ENCODE measurements at regions not wholly inside any gene's neighbourhood (a gene's known extent, or its start where the extent isn't known, plus 50 kb on each side); places are given as distances from the start of the nearest gene placed in this dataset.

GRCh38 chr6:56407883-56408410 lies 160.6 kb upstream of the COL21A1 start:
- POLR2A ChIA-PET: no interaction called here
- no peak overlapping the region for H3K4me3 Mint-ChIP-seq
- CTCF ChIA-PET: no interaction called here
- H3K27me3 Mint-ChIP-seq (ENCODE audit: low read depth): no peaks in the 10 kb centered on the region
- H3K9me3 Mint-ChIP-seq (ENCODE audit: insufficient read depth): no peaks in the 10 kb centered on the region
- no peak overlapping the region for H3K27ac Mint-ChIP-seq
- H3K36me3 Mint-ChIP-seq (ENCODE audit: low read depth): no peaks in the 10 kb centered on the region
- H3K4me1 Mint-ChIP-seq (ENCODE audit: low read depth): no peaks in the 10 kb centered on the region
- DNase-seq (no peak), ATAC-seq (no peak)

DNA sequence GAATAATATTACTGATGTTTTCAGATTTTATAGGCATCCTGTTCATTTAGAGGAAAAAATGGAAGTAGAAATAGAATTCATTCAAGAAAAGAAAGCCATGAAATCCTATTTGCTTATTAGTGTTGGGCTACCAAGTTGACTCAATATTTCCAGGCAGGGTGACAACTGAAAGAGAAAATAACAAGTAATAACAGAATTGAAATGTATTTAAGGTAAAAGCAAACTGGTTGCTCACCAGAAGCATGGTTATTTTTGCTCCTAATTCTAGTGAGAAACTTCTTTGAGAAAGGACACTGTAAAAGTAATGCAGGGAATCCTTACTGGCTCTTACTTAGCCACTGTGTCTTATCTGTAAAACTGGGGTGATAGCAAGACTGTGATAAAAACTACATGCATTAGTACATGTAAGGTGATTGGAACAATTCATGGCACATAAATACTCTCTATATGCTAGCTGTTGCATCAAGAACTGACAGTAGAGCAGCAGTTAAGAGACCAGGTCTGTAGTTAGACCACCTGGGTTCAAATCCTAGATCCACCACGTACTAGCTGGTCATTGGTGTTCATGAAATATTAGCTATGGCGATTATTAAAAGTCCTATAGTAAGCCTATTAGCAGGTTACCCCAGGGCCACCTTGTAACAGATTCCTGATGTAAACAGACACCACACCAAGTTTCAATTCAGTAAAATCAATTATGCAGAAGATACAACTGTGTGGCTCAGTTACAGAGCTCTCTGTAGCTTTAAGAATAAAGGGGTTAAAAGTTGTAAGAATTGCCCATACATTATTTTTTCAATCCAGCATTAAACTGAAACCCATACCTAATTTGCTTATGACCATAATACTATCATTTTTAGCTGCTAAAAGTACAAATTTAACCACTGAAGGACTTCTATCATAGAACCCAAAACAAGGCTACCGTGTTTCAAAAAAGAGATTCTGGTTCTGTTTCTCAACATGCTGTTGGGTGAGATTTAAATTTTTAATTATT lies 159.2 kb upstream of the COL21A1 start:
- ChIA-PET POLR2A (no interaction called here), CTCF (interaction anchor here (0.7 kb wide), 1 partner anchor 14 kb away, joined by 3 read pairs; no protein-coding TSS in a partner anchor)
- H3K36me3 Mint-ChIP-seq (ENCODE audit: low read depth): no peaks in the 10 kb centered on the region
- no peak overlapping the region for H3K27ac Mint-ChIP-seq
- ATAC-seq (no peak), DNase-seq (no peak)
- no peaks in the 10 kb centered on the region for H3K4me1 Mint-ChIP-seq (ENCODE audit: low read depth)
- no peaks in the 10 kb centered on the region for H3K9me3 Mint-ChIP-seq (ENCODE audit: insufficient read depth)
- H3K27me3 Mint-ChIP-seq (ENCODE audit: low read depth): no peaks in the 10 kb centered on the region
- H3K4me3 Mint-ChIP-seq: no peak overlapping the region

DNA sequence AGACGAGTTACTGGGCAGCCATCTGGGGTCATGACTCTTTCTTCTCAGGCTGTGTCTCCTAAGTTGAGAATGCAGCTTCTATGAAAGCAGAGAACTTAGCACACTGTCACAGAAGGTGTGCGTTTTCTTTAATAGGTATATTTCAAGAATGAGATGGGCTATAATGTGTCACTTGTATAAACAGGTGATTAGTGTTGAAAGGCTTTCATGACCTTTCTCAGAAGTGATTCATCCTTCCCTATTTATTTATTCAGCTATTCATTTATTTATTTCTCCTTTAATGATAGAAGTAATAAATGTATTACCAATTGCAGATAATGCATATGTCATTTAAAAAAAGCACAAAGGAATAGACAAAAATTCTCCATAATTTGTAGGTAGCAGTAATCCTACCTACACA lies 157.2 kb upstream of the COL21A1 start:
- H3K27me3 Mint-ChIP-seq (ENCODE audit: low read depth): no peaks in the 10 kb centered on the region
- H3K4me1 Mint-ChIP-seq (ENCODE audit: low read depth): no peaks in the 10 kb centered on the region
- POLR2A ChIA-PET: no interaction called here
- no peak for ATAC-seq
- H3K4me3 Mint-ChIP-seq: no peak overlapping the region
- H3K27ac Mint-ChIP-seq: no peak overlapping the region
- no peak for DNase-seq
- CTCF ChIA-PET: interaction anchor here (0.9 kb wide), 1 partner anchor 167 kb away, joined by 3 read pairs; no protein-coding TSS in a partner anchor
- no peaks in the 10 kb centered on the region for H3K9me3 Mint-ChIP-seq (ENCODE audit: insufficient read depth)
- H3K36me3 Mint-ChIP-seq (ENCODE audit: low read depth): no peaks in the 10 kb centered on the region

GRCh38 chr6:56403745-56404144 lies 156.4 kb upstream of the COL21A1 start:
- ChIA-PET POLR2A (no interaction called here), CTCF (no interaction called here)
- Mint-ChIP-seq H3K27me3 (ENCODE audit: low read depth) (no peaks in the 10 kb centered on the region), H3K9me3 (ENCODE audit: insufficient read depth) (no peaks in the 10 kb centered on the region), H3K27ac (no peak overlapping the region), H3K4me1 (ENCODE audit: low read depth) (no peaks in the 10 kb centered on the region), H3K4me3 (no peak overlapping the region), H3K36me3 (ENCODE audit: low read depth) (no peaks in the 10 kb centered on the region)
- ATAC-seq (no peak), DNase-seq (no peak)

GRCh38 chr6:56401477-56402070 lies 154.2 kb upstream of the COL21A1 start:
- Mint-ChIP-seq H3K27me3 (ENCODE audit: low read depth) (no peaks in the 10 kb centered on the region), H3K4me3 (no peak overlapping the region), H3K36me3 (ENCODE audit: low read depth) (no peaks in the 10 kb centered on the region), H3K27ac (no peak overlapping the region), H3K4me1 (ENCODE audit: low read depth) (no peaks in the 10 kb centered on the region), H3K9me3 (ENCODE audit: insufficient read depth) (no peaks in the 10 kb centered on the region)
- CTCF ChIA-PET: no interaction called here
- POLR2A ChIA-PET: no interaction called here
- ATAC-seq (no peak), DNase-seq (no peak)

GRCh38 chr6:56400273-56400672 lies 152.9 kb upstream of the COL21A1 start:
- Mint-ChIP-seq H3K4me3 (no peak overlapping the region), H3K36me3 (ENCODE audit: low read depth) (no peaks in the 10 kb centered on the region), H3K27ac (no peak overlapping the region), H3K9me3 (ENCODE audit: insufficient read depth) (no peaks in the 10 kb centered on the region), H3K27me3 (ENCODE audit: low read depth) (no peaks in the 10 kb centered on the region), H3K4me1 (ENCODE audit: low read depth) (no peaks in the 10 kb centered on the region)
- ChIA-PET CTCF (no interaction called here), POLR2A (no interaction called here)
- ATAC-seq (no peak), DNase-seq (no peak)

DNA sequence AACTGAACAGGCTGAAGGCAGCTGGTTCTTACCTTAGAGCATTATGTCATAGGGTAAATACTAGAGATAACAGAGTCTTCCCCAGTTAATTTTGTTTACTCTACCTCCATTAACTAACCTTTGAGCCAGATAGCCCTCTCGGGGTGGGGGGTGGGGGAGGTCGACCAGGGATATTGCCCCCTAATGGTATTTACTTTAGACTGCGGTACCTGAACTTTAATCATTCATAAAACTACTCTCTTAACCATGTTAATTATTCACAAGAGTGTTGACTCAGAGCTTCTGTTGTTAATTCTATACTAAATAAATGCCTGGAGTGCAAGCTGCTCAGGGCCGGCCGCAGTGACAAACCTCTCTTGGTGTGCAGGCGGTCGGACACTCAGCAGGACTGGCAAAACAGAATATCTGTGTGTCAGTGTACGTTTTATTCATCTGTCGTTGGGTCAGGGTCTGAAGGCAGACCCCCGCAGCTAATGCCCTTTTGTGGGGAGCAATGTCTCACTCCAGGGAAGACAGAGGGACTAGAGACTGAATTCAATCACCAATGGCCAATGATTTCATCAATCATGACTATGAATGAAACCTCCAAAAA lies 152.4 kb upstream of the COL21A1 start:
- no peaks in the 10 kb centered on the region for H3K9me3 Mint-ChIP-seq (ENCODE audit: insufficient read depth)
- no peak overlapping the region for H3K4me3 Mint-ChIP-seq
- H3K4me1 Mint-ChIP-seq (ENCODE audit: low read depth): no peaks in the 10 kb centered on the region
- POLR2A ChIA-PET: no interaction called here
- H3K36me3 Mint-ChIP-seq (ENCODE audit: low read depth): no peaks in the 10 kb centered on the region
- DNase-seq (no peak), ATAC-seq (no peak)
- no peak overlapping the region for H3K27ac Mint-ChIP-seq
- no peaks in the 10 kb centered on the region for H3K27me3 Mint-ChIP-seq (ENCODE audit: low read depth)
- CTCF ChIA-PET: no interaction called here

DNA sequence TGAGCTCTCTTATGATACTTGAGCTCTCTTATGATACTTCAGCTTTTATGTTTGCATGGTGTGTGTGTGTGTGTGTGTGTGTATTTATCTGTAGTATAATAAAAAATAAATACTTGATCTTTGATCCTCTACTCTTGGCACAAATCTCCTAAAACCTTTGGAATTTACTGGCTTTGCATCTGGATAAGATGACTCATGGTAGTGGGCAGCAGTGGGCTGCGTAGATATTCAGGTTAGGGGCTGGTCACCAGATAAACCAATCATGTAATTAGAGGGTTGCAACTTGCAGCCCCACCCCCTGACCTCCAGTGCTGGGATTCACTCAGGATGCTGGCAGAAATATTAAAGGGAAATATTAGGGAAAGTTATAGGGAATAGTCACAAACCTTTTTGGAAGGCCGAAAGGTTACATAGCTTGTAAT lies 151.9 kb upstream of the COL21A1 start:
- Mint-ChIP-seq H3K9me3 (ENCODE audit: insufficient read depth) (no peaks in the 10 kb centered on the region), H3K4me3 (no peak overlapping the region), H3K4me1 (ENCODE audit: low read depth) (no peaks in the 10 kb centered on the region), H3K36me3 (ENCODE audit: low read depth) (no peaks in the 10 kb centered on the region), H3K27me3 (ENCODE audit: low read depth) (no peaks in the 10 kb centered on the region), H3K27ac (no peak overlapping the region)
- no peak for DNase-seq
- CTCF ChIA-PET: no interaction called here
- ATAC-seq: no peak
- POLR2A ChIA-PET: no interaction called here

GRCh38 chr6:56396435-56396834 lies 149.1 kb upstream of the COL21A1 start:
- Mint-ChIP-seq H3K4me1 (ENCODE audit: low read depth) (no peaks in the 10 kb centered on the region), H3K27me3 (ENCODE audit: low read depth) (no peaks in the 10 kb centered on the region), H3K36me3 (ENCODE audit: low read depth) (no peaks in the 10 kb centered on the region), H3K4me3 (no peak overlapping the region), H3K27ac (no peak overlapping the region), H3K9me3 (ENCODE audit: insufficient read depth) (no peaks in the 10 kb centered on the region)
- ChIA-PET POLR2A (no interaction called here), CTCF (no interaction called here)
- ATAC-seq: no peak
- DNase-seq: no peak

- no peaks in the 10 kb centered on the region for H3K4me1 Mint-ChIP-seq (ENCODE audit: low read depth)
- ChIA-PET POLR2A (no interaction called here), CTCF (interaction anchor here (1.0 kb wide), 1 partner anchor 13 kb away, joined by 3 read pairs; no protein-coding TSS in a partner anchor)
- ATAC-seq (no peak), DNase-seq (no peak)
- H3K4me3 Mint-ChIP-seq: no peak overlapping the region
- H3K36me3 Mint-ChIP-seq (ENCODE audit: low read depth): no peaks in the 10 kb centered on the region
- H3K9me3 Mint-ChIP-seq (ENCODE audit: insufficient read depth): no peaks in the 10 kb centered on the region
- H3K27me3 Mint-ChIP-seq (ENCODE audit: low read depth): no peaks in the 10 kb centered on the region
- H3K27ac Mint-ChIP-seq: no peak overlapping the region
Measured at GRCh38 chr6:56393615-56394612, 146.5 kb upstream of the COL21A1 start.

DNA sequence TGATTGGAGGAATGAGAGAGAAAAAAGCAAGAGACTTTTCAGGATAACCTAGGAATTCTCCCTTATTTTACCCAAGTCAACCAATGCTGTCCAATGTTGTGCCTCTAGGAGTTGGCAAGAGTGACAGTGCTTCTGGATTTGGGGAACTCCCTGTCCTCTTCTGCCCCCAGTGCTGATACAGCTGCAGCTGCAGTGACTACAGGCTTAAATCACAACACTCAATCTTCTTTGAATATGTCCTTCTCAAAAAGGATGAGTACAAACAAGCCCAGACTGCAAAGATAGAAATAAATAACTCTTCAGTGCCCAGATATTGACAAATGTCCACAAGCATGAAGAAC lies 141.0 kb upstream of the COL21A1 start:
- H3K27ac Mint-ChIP-seq: no peak overlapping the region
- no peaks in the 10 kb centered on the region for H3K36me3 Mint-ChIP-seq (ENCODE audit: low read depth)
- H3K9me3 Mint-ChIP-seq (ENCODE audit: insufficient read depth): no peaks in the 10 kb centered on the region
- DNase-seq (no peak), ATAC-seq (no peak)
- H3K4me3 Mint-ChIP-seq: no peak overlapping the region
- ChIA-PET CTCF (no interaction called here), POLR2A (no interaction called here)
- H3K4me1 Mint-ChIP-seq (ENCODE audit: low read depth): no peaks in the 10 kb centered on the region
- no peaks in the 10 kb centered on the region for H3K27me3 Mint-ChIP-seq (ENCODE audit: low read depth)
